ENCODE measurements at regions not wholly inside any gene's neighbourhood (a gene's known extent, or its start where the extent isn't known, plus 50 kb on each side); places are given as distances from the start of the nearest gene placed in this dataset.
"Not testable (repeated sequence)": the region's sequence is repeated elsewhere in the genome, so short reads cannot be mapped to it uniquely, and the experiment has no call there.

DNA sequence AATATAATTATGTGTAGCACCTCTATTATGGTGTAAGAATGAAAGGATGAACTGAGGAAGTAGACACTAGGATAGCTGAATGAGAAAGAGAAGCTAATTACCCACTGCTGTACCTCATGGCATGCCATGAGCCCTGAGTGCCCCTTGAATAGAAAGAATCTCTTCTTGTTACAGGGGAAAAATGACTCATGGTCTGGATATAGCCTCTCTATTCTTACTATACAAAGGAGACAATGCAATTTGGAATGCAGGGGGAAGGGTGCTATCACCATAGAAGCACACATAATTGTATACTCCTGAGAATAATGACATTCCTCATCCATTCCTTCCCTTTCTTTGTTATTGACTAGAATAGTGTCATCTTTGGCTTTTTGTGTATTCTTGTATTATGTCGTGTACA lies 385.2 kb downstream of the CDH7 start:
- no peak for DNase-seq

DNA sequence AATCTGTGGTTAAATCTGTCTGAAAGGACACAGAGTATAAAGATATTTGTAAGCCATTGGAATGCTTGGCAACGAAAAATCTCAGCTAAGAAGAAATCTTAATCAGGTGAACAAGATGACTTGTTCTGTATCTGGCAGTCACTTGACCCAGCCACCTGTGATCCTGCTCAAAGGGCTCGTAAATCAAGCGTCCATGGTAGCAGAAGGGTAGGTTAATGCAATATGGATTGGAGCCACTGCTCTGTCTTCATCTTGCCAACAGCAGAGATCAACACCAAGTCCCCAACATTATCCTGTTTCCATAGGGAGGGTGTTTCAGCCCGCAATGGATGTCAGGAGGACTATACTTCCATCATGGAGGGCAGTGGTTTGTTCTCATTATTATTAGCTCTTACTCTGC lies 378.4 kb downstream of the CDH7 start:
- no peak for DNase-seq

DNA sequence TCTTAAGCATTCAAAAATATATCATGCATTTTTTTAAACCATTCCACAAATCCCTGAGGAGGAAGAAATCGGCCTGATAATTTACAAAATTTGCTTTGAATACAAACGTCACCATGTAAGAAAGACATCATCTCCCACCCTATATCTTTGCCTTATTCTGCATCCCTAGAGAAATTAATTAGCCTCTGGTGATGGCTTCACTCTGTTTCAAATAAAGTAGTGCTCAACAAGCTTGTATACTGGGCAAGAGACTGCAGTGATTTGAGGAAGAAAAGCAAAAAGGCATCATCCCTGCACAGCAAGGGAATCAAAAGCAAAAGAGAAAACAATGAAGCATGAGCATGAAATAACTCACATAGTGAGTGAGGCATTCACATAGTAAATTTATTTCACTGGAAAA lies 375.5 kb downstream of the CDH7 start:
- no peak for DNase-seq

DNA sequence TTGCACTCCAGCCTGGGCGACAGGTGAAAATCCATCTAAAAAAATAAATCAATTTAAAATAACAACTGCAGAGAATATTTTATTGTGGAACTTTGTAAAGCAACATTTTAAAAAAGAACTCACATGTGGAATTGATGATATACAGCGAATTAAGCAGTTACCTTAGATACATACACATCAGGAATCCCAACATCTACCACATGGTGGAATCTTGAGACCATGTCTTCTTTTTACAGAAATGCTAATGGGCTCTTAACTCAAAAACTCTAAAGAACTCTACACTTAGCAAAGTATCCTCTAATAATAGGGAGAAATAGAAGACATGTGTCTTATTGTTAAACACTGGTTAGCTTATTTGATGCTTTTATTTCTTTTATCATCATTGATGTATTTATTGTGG lies 373.6 kb downstream of the CDH7 start:
- DNase-seq: no peak

DNA sequence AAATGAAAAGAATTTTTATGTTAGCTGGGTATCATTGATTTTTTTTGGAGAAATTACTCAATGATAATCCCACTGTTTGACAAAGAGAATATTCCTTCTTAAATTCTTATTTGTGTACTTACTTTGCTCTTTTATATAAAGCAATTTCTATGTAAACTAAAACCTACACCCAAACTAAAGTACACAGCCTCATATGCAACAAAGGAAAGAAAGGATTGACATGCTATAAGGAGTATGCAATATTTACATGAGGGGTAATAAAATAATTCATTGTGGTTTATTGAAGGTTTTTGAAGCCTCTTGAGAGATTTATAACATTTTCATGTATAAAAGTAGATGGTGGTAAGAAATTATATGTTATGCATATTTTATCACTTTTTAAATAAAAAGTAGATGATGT lies 368.5 kb downstream of the CDH7 start:
- DNase-seq: no peak

DNA sequence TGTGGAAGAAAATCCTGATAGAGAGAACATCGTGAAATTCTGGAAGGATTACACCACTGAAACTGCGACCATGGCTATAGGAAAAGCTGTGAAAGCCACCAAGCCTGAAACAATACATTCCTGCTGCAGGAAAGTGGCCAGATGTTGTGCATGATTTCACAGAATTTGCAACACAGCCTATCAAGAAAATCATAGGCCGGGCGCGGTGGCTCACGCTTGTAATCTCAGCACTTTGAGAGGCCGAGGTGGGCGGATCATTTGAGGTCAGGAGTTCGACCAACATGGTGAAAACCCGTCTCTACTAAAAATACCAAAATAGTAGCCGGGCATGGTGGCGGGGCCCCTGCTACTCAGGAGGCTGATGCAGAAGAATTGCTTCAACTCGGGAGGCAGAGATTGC lies 360.2 kb downstream of the CDH7 start:
- DNase-seq: no peak

DNA sequence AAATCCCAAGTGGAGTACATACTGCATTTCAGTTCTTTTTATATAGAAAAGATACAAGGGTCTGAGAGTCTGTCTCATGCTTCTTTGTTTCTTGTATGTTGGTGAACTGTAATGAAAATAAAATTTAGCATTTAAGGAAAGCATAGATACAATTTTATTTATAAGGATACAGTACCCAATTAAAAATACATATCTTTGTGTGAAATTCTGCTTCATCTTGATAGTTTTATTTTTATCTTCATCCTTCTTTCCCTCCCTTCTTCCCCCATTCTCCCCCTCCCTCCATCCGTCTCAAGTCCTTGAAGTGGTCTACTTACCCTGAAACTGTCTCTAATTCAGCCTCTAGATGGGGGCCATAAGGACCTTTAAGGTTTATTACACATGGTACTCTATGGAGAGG lies 359.8 kb downstream of the CDH7 start:
- no peak for DNase-seq

DNA sequence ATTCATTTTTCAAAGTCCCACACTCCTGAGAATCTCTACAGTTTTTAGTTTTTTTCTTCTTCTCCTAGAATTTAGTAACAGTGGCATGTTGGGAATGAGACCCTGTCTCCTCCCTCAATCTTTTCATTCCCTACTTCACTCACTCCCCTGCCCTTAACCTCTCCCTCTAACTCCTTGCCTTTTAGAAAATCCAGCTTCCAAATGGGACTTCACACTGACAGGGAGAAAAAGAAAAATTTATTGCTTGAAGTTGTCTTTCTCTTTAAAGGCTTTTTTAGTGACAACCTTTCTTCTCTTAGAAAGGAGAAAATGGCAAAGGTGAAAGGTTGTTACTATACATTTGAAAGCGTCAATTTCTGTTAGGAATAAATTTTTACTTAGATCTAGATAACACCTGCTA lies 359.2 kb downstream of the CDH7 start:
- DNase-seq: no peak

DNA sequence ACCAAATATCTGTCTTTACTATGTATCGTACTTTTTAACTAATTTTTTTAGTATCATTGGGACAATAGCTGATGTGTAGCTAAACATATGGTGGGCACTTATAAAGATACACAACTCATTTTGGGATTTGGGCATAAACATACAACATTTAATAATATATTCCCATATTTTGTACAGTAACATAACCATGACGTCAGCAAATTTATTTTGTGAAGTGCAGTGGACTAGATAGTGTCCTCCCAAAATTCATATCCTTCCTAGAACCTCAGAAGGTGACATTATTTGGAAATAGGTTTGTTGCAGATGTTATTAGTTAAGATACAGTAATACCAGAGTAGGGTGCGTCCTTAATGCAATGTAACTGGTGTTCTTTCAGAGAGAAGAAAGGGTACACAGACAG lies 356.7 kb downstream of the CDH7 start:
- no peak for DNase-seq

DNA sequence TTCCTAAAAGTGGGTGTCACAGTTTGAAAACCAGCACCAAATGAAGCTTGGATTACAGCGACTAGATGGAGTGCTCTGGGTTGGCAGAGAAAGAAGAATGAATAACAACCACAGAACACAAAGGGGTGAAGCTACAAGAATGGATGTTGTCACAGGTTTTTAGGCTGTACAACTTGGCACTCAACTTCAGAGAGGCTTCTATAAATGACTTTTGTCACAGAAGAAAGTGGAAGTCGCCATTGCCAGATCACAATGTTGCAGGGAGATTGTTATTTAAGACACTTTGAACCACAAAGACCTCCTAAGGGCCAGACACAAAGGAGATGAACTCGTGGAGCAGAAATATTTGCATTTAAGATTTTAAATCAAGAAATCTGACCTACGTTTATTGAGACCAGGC lies 354.2 kb downstream of the CDH7 start:
- no peak for DNase-seq

DNA sequence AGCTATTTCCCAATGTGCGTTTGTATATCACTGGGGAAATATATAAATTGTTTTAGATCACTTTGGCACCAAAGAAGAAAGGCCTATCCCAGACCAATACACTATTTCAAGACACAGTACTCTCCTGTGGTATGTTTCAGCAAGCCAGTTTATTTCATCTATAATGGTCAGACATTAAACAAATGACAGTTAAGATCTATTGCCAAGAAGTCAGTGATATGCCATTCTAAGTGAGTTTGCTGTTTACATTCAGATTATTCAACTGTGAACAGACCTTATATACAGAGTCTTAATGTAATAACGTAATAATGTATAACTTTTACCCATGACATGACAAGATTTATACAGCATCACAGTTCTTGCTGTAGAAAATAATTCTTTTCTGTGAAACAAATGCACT lies 352.7 kb downstream of the CDH7 start:
- DNase-seq: no peak

DNA sequence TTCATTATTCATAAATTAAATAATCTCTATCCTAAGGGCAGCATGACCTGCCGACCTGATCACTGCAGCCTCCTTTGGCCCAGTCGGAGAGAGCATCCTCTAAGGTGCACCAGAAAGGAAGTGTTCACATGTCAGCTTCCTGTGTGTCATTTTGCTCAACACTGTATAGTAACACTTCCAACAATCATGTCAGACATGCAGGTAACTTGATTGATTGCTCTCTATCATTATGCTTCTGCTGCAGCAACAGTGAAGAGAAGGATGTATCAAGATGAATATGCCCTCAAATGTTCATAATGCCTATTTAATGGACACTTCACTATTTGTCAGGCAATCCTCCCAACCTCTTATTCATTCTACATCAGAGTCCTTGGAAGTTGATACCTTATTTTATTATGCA lies 332.3 kb downstream of the CDH7 start:
- DNase-seq: no peak

DNA sequence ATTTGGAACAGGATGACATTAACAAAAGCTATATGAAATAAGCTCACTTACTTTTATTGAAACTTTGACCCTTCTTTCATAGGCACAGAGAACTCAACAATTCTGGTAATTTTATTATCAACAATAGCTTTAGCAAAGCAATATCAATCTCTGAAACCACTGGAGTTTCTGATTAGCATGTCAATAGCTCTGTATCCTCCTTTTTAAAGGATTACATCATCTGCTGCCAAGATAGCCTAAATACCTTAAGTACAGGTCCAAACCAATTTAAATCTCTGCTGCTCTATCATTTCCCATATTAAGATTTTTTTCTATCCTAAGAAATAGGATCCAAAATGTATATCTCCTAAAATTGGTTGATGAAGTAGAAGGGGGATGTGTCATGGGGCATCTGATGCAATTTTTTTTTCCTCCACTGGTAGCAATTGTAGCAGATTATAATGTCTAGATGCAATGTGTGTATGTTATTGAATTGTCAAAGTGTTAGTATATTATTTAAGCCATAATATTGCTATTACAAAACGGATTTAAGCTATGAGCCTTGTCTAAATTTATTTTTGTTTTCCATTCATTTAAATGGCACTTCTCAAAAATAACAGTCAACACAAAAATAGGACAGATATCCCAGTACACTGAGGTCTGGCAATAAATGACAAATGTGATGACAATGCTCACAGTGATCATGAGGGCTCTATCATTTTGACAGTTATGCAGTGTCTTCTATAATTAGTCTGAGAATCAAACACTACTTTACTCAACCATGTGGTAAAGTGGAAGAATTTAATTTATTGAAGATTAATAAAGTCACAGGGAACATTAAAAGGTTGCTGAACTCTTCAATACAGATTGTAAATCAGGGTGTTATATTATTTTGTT lies 328.4 kb downstream of the CDH7 start:
- no peak for DNase-seq

DNA sequence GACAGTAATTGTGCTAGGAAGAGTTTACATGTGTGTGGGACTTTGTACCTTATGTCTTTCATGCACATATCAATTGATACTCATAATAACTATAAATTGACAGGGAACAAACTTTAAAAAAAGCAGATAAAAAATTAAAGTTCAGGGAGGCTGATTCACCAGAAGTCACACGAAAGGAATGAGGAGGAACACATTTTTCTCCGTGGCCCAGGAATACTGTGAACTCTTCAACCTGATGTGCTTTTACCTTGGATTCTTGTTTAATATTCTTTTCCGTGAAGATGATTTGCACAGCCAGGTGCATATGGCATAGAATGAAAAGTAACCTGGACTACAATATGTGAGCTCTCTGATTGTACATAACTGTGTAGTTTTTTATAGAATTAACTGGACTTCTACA lies 326.3 kb downstream of the CDH7 start:
- no peak for DNase-seq

DNA sequence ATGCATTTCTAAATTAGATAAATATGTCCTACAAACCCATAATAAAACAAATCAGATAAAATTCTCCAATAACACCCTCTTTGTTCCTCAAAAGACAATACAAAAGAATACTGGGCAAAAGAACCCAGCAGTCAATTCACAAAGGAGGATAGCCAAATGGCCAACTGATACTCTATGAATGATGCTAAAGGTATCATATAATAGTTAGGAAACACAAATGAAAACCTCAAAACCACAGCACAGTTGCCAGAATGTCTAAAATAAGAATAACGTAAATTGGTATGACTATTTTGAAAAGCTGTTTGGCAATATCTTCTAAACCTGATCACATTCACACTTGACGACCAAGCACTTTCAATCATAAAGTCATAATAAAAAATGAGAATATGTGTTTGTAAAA lies 315.4 kb downstream of the CDH7 start:
- no peak for DNase-seq

DNA sequence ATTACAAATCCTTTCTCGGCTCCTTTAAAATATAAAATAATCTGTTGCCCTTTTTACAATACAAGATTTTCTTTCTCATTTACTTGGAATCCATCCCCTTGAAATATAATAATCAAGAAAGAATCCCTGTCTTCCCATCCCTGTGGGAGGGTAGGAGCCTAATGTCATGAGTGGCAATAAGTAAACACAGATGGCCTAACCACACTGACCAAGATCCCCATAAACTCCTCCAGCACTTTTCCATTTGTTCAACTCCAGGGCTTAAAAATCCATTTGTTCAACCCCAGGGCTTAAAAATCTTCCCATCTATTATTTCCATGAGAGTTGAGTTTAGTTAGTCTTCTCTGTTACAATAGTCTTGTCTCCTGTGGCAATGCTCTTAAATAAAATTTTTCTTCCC lies 297.6 kb downstream of the CDH7 start:
- no peak for DNase-seq

DNA sequence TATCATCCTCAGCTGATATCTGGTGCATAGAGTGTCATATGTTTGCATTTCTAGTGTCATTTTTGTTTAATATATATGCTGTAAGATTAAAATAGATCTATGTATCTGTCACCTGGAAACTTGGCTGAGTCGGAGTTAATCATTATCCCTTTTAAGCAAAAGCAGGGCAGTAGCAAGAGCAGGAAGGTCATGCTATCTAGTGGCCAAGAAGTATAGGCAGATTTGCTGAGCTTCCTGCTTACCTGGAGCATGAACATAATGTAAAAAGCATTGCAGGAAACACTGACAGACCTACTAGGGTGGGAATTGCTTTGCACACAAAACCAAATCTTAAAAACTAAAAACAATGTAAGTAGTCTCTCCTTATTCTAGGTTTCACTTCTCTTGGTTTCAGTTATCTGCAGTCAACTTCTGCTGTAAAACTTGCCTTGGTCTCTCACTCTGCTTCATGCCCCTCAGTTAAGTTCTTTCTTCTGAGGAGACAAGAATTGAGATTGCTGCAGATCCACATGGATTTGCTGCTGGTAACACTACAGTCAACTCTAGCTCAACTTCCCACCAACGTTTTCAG lies 295.3 kb downstream of the CDH7 start:
- DNase-seq: no peak

DNA sequence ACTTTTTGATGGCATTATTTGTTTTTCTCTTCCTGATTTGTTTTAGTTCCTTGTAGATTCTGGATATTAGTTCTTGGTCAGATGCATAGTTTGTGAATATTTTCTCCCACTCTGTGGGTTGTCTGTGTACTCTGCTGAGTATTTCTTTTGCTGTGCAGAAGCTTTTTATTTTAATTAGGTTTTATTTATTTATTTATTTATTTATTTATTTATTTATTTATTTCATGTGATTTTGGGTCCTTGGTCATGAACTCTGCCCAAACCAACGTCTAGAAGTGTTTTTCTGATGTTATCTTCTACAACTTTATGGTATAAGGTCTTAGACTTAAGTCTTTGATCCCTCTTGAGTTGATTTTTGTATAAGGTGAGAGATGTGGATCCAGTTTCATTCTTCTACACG lies 292.2 kb downstream of the CDH7 start:
- no peak for DNase-seq

DNA sequence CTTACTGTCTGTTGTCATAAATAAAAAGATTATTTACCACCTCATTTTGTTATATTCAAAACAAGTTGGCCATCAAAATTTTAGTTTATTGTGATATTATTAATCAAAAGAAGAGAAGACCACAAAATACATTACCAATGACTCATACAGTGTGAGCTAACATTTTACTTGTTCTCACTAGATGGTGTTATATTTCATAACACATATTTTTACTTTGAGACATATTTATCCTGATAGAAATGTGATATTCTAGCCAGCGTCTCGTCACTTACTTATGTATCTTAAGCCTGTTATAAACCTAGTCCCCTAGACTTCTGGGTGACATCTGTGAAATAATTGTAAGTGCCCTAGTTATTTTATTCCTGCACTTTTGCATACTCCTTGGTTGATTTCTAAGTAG lies 263.2 kb downstream of the CDH7 start:
- DNase-seq: no peak

DNA sequence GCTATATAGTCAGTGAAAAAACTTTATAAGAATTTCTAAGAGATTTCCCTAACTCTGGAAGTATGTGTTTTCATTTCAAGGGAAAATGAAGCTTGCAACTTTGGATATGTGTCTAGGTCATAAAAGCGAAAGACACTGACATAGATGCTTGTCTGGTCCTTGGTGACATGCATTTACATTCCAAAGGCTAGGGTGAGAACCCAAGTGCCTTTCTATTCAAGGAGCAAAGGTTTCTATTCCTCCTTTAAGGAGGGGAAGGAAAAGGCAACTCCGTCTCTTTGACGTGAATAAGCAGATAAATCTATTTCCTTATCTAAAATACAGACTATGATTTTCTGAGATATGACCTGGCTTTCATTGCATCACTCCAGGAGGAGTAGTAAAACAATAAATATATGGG lies 261.1 kb downstream of the CDH7 start:
- DNase-seq: no peak

DNA sequence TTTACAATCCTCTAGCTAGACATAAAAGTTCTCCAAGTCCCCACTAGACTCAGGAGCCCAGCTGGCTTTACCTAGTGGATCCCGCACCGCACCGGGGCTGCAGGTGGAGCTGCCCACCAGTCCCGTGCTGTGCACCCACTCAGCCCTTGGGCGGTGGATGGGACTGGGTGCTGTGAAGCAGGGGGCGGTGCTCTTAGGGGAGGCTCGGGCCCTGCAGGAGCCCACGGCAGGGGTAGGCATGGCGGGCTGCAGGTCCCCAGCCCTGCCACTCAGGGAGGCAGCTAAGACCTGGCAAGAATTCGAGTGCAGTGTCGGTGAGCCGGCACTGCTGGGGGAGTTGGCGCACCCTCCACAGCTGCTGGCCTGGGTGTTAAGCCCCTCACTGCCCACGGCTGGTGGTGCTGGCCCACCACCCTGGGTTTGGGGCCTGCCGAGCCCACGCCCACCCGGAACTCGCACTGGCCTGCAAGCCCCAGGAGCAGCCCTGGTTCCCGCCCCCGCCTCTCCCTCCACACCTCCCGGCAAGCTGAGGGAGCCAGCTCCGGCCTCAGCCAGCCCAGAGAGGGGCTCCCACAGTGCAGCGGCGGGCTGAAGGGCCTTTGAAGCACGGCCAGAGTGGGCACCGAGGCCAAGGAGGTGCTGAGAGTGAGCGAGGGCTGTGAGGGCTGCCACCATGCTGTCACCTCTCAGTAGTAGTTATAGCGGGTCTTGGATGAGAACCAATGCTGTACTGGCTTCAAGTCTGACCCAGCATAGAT lies 255.2 kb downstream of the CDH7 start:
- no peak for DNase-seq

DNA sequence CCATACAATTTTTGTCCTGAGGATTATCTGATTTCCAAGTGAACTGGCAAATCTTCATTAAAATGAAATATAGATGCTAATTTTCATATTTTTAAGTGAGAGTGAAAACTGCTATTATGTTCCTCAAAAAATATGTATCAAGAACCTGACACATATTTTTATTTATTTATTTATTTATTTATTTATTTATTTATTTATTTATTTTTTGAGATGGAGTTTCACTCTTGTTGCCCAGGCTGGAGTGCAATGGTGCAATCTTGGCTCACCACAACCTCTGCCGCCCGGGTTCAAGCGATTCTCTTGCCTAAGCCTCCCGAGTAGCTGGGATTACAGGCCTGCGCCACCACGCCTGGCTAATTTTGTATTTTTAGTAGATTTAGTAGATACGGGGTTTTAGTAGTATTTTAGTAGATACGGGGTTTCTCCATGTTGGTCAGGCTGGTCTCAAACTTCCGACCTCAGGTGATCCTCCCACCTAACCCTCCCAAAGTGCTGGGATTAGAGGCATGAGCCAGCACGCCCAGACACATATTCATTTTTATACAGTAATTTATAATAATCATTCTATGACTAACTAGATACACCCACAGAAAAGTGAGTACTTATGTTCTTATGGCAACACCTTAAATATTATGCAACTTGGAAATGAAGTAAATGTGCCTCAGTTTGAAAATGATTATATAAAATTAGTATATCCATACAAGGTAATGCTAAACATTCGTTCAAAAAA lies 248.3 kb downstream of the CDH7 start:
- not testable (repeated sequence) for DNase-seq

DNA sequence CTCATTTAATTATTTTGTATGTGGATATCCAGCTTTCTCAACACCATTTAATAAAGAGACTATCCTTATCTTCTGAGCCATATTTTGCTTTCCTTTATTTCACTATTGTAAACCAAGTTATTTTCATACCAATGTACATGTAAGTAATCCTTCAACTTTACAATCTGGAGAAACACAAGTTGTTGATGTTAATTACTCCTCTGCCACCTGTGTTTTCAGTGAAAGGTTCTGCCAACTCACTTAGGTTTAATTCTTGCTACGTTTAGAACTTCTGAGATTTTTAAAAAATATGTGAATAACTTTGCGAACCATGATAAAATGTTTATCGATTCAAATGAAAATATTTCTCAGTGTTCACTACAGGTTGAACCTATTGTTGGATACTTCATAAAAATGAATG lies 244.4 kb downstream of the CDH7 start:
- DNase-seq: no peak

DNA sequence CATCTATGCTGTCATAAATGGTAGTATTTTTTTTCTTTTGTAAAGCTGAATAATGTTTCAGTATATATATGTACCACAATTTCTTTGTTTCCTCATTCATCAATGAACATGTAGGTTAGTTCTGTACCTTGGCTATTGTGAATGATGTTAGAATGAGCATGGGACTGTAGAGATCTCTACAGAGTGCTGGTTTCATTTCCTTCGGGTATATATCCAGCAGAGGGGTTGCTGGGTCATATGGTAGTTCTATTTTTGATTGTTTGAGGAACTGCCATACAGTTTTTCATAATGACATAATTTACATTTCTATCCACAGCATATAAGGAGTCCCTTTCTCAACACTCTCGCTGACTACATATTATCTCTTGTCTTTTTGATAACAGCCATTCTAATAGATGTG lies 243.5 kb downstream of the CDH7 start:
- no peak for DNase-seq

Measured in retina (tissue), 1 donor.